Testis (tissue), 2 donors: ENCODE measurements at regions not wholly inside any gene's neighbourhood (a gene's known extent, or its start where the extent isn't known, plus 50 kb on each side); places are given as distances from the start of the nearest gene placed in this dataset.
"Not testable (repeated sequence)": the region's sequence is repeated elsewhere in the genome, so short reads cannot be mapped to it uniquely, and the experiment has no call there.

Experiments used
- DNase-seq: peaks from one replicate; pipeline ENCODE4 v3.0.0-alpha.2; 2019
- H3K27ac ChIP-seq, 2 donors: fragments of 200-600 bp; sonication (generic); one replicate each; pipeline ENCODE4 v1.5.1; 2019
- H3K27me3 ChIP-seq: fragments of 200-600 bp; sonication (generic); one replicate; pipeline ENCODE4 v1.5.1; 2019
- H3K36me3 ChIP-seq: fragments of 200-600 bp; sonication (generic); one replicate; pipeline ENCODE4 v1.5.1; 2017; ENCODE audit warnings: low read depth; ENCODE audit errors: missing control alignments
- H3K4me1 ChIP-seq: fragments of 200-600 bp; sonication (generic); one replicate; pipeline ENCODE4 v1.5.1; 2019
- H3K4me3 ChIP-seq, 2 donors: fragments of 200-600 bp; sonication (generic); one replicate each; pipeline ENCODE4 v1.5.1; 2017 to 2019
- H3K9me3 ChIP-seq: fragments of 200-600 bp; sonication (generic); one replicate; pipeline ENCODE4 v1.5.1; 2017
- POLR2A ChIP-seq: fragments of 450-650 bp; IDR thresholded peaks from one replicate; pipeline ENCODE4 v1.6.1; 2017; ENCODE audit warnings: antibody characterized with exemption, mild to moderate bottlenecking, moderate library complexity
- WGBS, 2 donors: methylation state at CpG; one replicate each; pipeline ENCODE4 v1.1.5; 2018; 5-methylcytosine and 5-hydroxymethylcytosine counted together
- intact Hi-C: fragments of 100-400 bp; cut with DNase I; formaldehyde crosslinking; loops from one replicate; pipeline ENCODE4 v1.15.1; 2023; ENCODE audit warnings: low total_unique reads
- TF ChIP-seq, protein P1 (sequence below), 3 experiments: fragments of 450-650 bp in 2 of 3; fragments of 200-600 bp in 1 of 3; sonication (generic) in 1 of 3; IDR thresholded peaks; one replicate each; pipeline ENCODE4 v1.5.1; 2016 to 2019; ENCODE audit warnings: antibody characterized with exemption in 3 of 3, mild to moderate bottlenecking in 2 of 3, moderate library complexity in 1 of 3

DNA sequence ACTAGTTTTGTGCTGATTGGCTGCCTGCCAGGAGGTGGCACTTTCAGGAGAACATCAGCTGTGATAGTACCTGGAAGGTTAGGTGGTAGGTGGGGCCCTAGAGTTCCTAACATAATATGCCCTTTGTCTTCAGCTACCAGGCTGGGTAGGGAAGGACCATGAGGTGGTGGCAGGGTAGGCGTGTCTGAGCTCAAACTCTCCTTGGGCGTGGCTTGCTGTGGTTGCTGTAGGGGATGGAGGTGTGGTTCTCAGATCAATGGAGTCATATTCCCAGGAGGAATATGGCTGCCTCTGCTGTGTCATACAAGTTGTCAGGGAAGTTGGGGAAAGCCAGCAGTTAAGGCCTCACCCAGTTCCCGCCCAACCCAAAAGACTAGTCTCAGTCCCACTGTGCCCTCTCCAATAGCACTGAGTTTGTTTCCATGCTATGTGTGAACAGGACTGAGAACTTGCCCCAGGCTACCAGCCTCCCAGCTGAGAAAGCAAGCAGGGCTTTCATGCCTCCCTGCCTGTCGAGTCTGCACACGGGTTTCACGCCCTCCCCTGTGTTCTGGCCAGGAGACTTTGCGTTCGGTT, 107.7 kb downstream of the CHCHD4 start:
- TF ChIP-seq POLR2A: no peak
- TF ChIP-seq, protein P1, sequence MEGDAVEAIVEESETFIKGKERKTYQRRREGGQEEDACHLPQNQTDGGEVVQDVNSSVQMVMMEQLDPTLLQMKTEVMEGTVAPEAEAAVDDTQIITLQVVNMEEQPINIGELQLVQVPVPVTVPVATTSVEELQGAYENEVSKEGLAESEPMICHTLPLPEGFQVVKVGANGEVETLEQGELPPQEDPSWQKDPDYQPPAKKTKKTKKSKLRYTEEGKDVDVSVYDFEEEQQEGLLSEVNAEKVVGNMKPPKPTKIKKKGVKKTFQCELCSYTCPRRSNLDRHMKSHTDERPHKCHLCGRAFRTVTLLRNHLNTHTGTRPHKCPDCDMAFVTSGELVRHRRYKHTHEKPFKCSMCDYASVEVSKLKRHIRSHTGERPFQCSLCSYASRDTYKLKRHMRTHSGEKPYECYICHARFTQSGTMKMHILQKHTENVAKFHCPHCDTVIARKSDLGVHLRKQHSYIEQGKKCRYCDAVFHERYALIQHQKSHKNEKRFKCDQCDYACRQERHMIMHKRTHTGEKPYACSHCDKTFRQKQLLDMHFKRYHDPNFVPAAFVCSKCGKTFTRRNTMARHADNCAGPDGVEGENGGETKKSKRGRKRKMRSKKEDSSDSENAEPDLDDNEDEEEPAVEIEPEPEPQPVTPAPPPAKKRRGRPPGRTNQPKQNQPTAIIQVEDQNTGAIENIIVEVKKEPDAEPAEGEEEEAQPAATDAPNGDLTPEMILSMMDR (IDR thresholded peaks at IDR 0.05): no peak
- Histone ChIP-seq H3K27me3 (no peaks in the 10 kb centered on the region), H3K27ac (no peak overlapping the region), H3K9me3 (no peaks in the 10 kb centered on the region), H3K4me3 (no peak overlapping the region), H3K4me1 (no peaks in the 10 kb centered on the region), H3K36me3 (no peaks in the 10 kb centered on the region)
- no peak for DNase-seq
- 65 to 90% methylated on average over 8 of the region's 8 CpGs for WGBS, 2 donors
- intact Hi-C loops: no loop called here

- Histone ChIP-seq H3K27me3 (no peaks in the 10 kb centered on the region), H3K27ac (no peak overlapping the region), H3K36me3 (no peaks in the 10 kb centered on the region), H3K9me3 (no peaks in the 10 kb centered on the region), H3K4me1 (no peaks in the 10 kb centered on the region), H3K4me3 (no peak overlapping the region)
- DNase-seq: no peak
- WGBS, 2 donors: 65 to 88% methylated on average over 4 of the region's 4 CpGs
- intact Hi-C loops: no loop called here
- no peak for TF ChIP-seq POLR2A
- TF ChIP-seq, protein P1 (IDR thresholded peaks at IDR 0.05): no peak
Measured at GRCh38 chr3:14007006-14007405, 117.7 kb downstream of the CHCHD4 start.

DNA sequence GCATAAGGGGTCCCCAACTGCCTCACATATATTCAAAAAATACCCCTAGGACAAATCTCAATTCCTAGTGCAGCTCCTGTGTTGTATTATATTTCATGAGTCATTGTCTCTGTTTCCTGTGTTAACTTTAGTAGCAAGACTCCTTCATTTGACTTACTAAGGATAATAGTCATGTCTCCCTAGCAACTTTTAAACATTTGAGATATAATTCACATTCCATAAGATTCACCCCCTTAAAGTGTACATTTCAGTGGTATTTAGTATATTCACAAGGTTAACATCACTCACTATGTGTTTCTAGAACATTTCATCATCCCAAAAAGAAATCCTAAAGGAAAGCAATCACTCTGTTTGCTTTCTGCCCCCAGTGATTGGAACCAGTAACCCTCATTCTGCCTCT, 121.3 kb upstream of the WNT7A start:
- Histone ChIP-seq H3K4me3 (no peak overlapping the region), H3K36me3 (no peaks in the 10 kb centered on the region), H3K27me3 (no peaks in the 10 kb centered on the region), H3K4me1 (peaks cover 3% of the 10 kb centered on the region), H3K27ac (no peak overlapping the region), H3K9me3 (no peaks in the 10 kb centered on the region)
- intact Hi-C loops: no loop called here
- no peak for TF ChIP-seq POLR2A
- TF ChIP-seq, protein P1 (IDR thresholded peaks at IDR 0.05): no peak
- no peak for DNase-seq

- H3K4me3 ChIP-seq: no peak overlapping the region
- intact Hi-C loops: no loop called here
- no peak for TF ChIP-seq POLR2A
- TF ChIP-seq, protein P1 (IDR thresholded peaks at IDR 0.05): no peak
- DNase-seq: no peak
- H3K9me3 ChIP-seq: no peaks in the 10 kb centered on the region
- 74 to 84% methylated on average over 2 of the region's 2 CpGs for WGBS, 2 donors
- peaks cover 3% of the 10 kb centered on the region for H3K4me1 ChIP-seq
- H3K27ac ChIP-seq: no peak overlapping the region
- H3K27me3 ChIP-seq: no peaks in the 10 kb centered on the region
- no peaks in the 10 kb centered on the region for H3K36me3 ChIP-seq
Measured at GRCh38 chr3:14000556-14000955, 120.7 kb upstream of the WNT7A start.

- intact Hi-C loops: no loop called here
- Histone ChIP-seq H3K4me3 (no peak overlapping the region), H3K27ac (no peak overlapping the region), H3K27me3 (no peaks in the 10 kb centered on the region), H3K4me1 (peaks cover 3% of the 10 kb centered on the region), H3K9me3 (no peaks in the 10 kb centered on the region), H3K36me3 (no peaks in the 10 kb centered on the region)
- DNase-seq: peak; percentile 22
- TF ChIP-seq POLR2A: no peak
- TF ChIP-seq, protein P1 (IDR thresholded peaks at IDR 0.05): no peak
- WGBS, 2 donors: 58% methylated on average over 4 of the region's 4 CpGs
Measured at GRCh38 chr3:13998831-13999230, 119.0 kb upstream of the WNT7A start.

DNA sequence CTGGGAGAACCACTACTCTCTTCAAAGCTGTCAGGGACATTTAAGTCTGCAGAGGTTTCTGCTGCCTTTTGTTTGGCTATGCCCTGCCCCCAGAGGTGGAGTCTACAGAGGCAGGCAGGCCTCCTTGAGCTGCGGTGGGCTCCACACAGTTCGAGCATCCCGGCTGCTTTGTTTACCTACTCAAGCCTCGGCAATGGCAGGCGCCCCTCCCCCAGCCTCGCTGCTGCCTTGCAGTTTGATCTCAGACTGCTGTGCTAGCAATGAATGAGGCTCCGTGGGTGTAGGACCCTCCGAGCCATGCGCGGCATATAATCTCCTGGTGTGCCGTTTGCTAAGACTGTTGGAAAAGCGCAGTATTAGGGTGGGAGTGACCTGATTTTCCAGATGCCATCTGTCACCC, 115.3 kb upstream of the WNT7A start:
- DNase-seq, H3K9me3 ChIP-seq, H3K4me3 ChIP-seq, H3K27me3 ChIP-seq, H3K4me1 ChIP-seq, H3K36me3 ChIP-seq, intact Hi-C loops, H3K27ac ChIP-seq: not testable (repeated sequence)
- WGBS, 2 donors: 82 to 92% methylated on average over 12 of the region's 12 CpGs

DNA sequence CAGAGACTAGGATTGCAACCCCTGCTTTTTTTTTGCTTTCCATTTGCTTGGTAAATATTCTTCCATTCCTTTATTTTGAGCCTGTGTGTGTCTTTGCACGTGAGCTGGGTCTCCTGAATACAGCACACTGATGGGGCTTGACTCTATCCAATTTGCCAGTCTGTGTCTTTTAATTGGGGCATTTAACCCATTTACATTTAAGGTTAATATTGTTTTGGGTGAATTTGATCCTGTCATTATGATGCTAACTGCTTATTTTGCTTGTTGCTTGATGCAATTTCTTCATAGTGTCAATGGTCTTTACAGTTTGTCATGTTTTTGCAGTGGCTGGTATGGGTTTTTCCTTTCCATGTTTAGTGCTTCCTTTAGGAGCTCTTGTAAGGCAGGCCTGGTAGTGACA, 109.1 kb upstream of the WNT7A start:
- H3K27me3 ChIP-seq, DNase-seq, H3K9me3 ChIP-seq, H3K4me1 ChIP-seq, H3K27ac ChIP-seq, H3K36me3 ChIP-seq, H3K4me3 ChIP-seq, intact Hi-C loops: not testable (repeated sequence)
- WGBS, 2 donors: 84 to 86% methylated on average over 1 of the region's 1 CpG
